ENCODE measurements at regions not wholly inside any gene's neighbourhood (a gene's known extent, or its start where the extent isn't known, plus 50 kb on each side); places are given as distances from the start of the nearest gene placed in this dataset.

- H3K27me3 Mint-ChIP-seq = peaks cover 11% of the 10 kb centered on the region
- no peak overlapping the region for H3K4me3 Mint-ChIP-seq
- no peaks in the 10 kb centered on the region for H3K36me3 Mint-ChIP-seq (ENCODE audit: low read depth)
- H3K9me3 Mint-ChIP-seq = no peaks in the 10 kb centered on the region
- intact Hi-C loops (cut with micrococcal nuclease) = no loop called here
- H3K27ac Mint-ChIP-seq = no peak overlapping the region
- H3K4me1 Mint-ChIP-seq (ENCODE audit: low read depth) = peaks cover 11% of the 10 kb centered on the region
Measured at GRCh38 chr11:33624083-33624482, 76.5 kb downstream of the C11orf91 start.

- Mint-ChIP-seq H3K4me3 (no peak overlapping the region), H3K27me3 (peaks cover 10% of the 10 kb centered on the region), H3K27ac (no peak overlapping the region), H3K4me1 (ENCODE audit: low read depth) (peaks cover 11% of the 10 kb centered on the region), H3K36me3 (ENCODE audit: low read depth) (no peaks in the 10 kb centered on the region), H3K9me3 (no peaks in the 10 kb centered on the region)
- intact Hi-C loops (cut with micrococcal nuclease) = no loop called here
Measured at GRCh38 chr11:33622806-33623205, 77.8 kb downstream of the C11orf91 start.

- Mint-ChIP-seq H3K9me3 (no peaks in the 10 kb centered on the region), H3K36me3 (ENCODE audit: low read depth) (no peaks in the 10 kb centered on the region), H3K4me1 (ENCODE audit: low read depth) (peaks cover 11% of the 10 kb centered on the region), H3K4me3 (no peak overlapping the region), H3K27me3 (peaks cover 7% of the 10 kb centered on the region), H3K27ac (no peak overlapping the region)
- intact Hi-C loops (cut with micrococcal nuclease) = no loop called here
Measured at GRCh38 chr11:33622186-33622585, 78.4 kb downstream of the C11orf91 start.

- peaks cover 10% of the 10 kb centered on the region for H3K27me3 Mint-ChIP-seq
- H3K9me3 Mint-ChIP-seq = no peaks in the 10 kb centered on the region
- H3K36me3 Mint-ChIP-seq (ENCODE audit: low read depth) = no peaks in the 10 kb centered on the region
- H3K27ac Mint-ChIP-seq = no peak overlapping the region
- no peak overlapping the region for H3K4me3 Mint-ChIP-seq
- intact Hi-C loops (cut with micrococcal nuclease) = no loop called here
- H3K4me1 Mint-ChIP-seq (ENCODE audit: low read depth) = peaks cover 11% of the 10 kb centered on the region
Measured at GRCh38 chr11:33620423-33621171, 80.0 kb downstream of the C11orf91 start.

- intact Hi-C loops (cut with micrococcal nuclease) = no loop called here
- Mint-ChIP-seq H3K4me3 (no peak overlapping the region), H3K36me3 (ENCODE audit: low read depth) (no peaks in the 10 kb centered on the region), H3K27me3 (peaks cover 13% of the 10 kb centered on the region), H3K4me1 (ENCODE audit: low read depth) (peaks cover 8% of the 10 kb centered on the region), H3K27ac (no peak overlapping the region), H3K9me3 (no peaks in the 10 kb centered on the region)
Measured at GRCh38 chr11:33618956-33619355, 81.7 kb downstream of the C11orf91 start.

GRCh38 chr11:33618351-33618710 is 82.3 kb downstream of the C11orf91 start:
- Mint-ChIP-seq H3K9me3 (no peaks in the 10 kb centered on the region), H3K36me3 (ENCODE audit: low read depth) (no peaks in the 10 kb centered on the region), H3K4me1 (ENCODE audit: low read depth) (peaks cover 2% of the 10 kb centered on the region), H3K27me3 (peaks cover 13% of the 10 kb centered on the region), H3K4me3 (no peak overlapping the region), H3K27ac (no peak overlapping the region)
- intact Hi-C loops (cut with micrococcal nuclease) = no loop called here

- no peaks in the 10 kb centered on the region for H3K36me3 Mint-ChIP-seq (ENCODE audit: low read depth)
- H3K9me3 Mint-ChIP-seq = no peaks in the 10 kb centered on the region
- H3K27me3 Mint-ChIP-seq = peaks cover 13% of the 10 kb centered on the region
- H3K4me1 Mint-ChIP-seq (ENCODE audit: low read depth) = no peaks in the 10 kb centered on the region
- H3K4me3 Mint-ChIP-seq = no peak overlapping the region
- intact Hi-C loops (cut with micrococcal nuclease) = no loop called here
- H3K27ac Mint-ChIP-seq = no peak overlapping the region
Measured at GRCh38 chr11:33617672-33618350, 82.8 kb downstream of the C11orf91 start.

- H3K4me1 Mint-ChIP-seq (ENCODE audit: low read depth) = no peaks in the 10 kb centered on the region
- intact Hi-C loops (cut with micrococcal nuclease) = no loop called here
- H3K27me3 Mint-ChIP-seq = peaks cover 14% of the 10 kb centered on the region
- no peak overlapping the region for H3K4me3 Mint-ChIP-seq
- H3K27ac Mint-ChIP-seq = no peak overlapping the region
- H3K9me3 Mint-ChIP-seq = no peaks in the 10 kb centered on the region
- no peaks in the 10 kb centered on the region for H3K36me3 Mint-ChIP-seq (ENCODE audit: low read depth)
Measured at GRCh38 chr11:33616552-33616951, 84.1 kb downstream of the C11orf91 start.

- Mint-ChIP-seq H3K4me1 (ENCODE audit: low read depth) (no peaks in the 10 kb centered on the region), H3K4me3 (no peak overlapping the region), H3K9me3 (no peaks in the 10 kb centered on the region), H3K27ac (no peak overlapping the region), H3K36me3 (ENCODE audit: low read depth) (no peaks in the 10 kb centered on the region), H3K27me3 (peaks cover 14% of the 10 kb centered on the region)
- intact Hi-C loops (cut with micrococcal nuclease) = no loop called here
Measured at GRCh38 chr11:33615751-33616150, 84.9 kb downstream of the C11orf91 start.

GRCh38 chr11:33613404-33613803 is 87.2 kb downstream of the C11orf91 start:
- no peaks in the 10 kb centered on the region for H3K4me1 Mint-ChIP-seq (ENCODE audit: low read depth)

GRCh38 chr11:33610903-33611302 is 89.7 kb downstream of the C11orf91 start:
- Mint-ChIP-seq H3K4me1 (ENCODE audit: low read depth) (no peaks in the 10 kb centered on the region), H3K36me3 (ENCODE audit: low read depth) (no peaks in the 10 kb centered on the region), H3K4me3 (no peak overlapping the region), H3K9me3 (no peaks in the 10 kb centered on the region), H3K27me3 (peaks cover 9% of the 10 kb centered on the region), H3K27ac (no peak overlapping the region)
- intact Hi-C loops (cut with micrococcal nuclease) = no loop called here

More at GRCh38 chr11:33613404-33613803, 87.2 kb downstream of the C11orf91 start:
- intact Hi-C loops (cut with micrococcal nuclease) = no loop called here
- H3K27ac Mint-ChIP-seq = no peak overlapping the region
- no peaks in the 10 kb centered on the region for H3K36me3 Mint-ChIP-seq (ENCODE audit: low read depth)
- peaks cover 7% of the 10 kb centered on the region for H3K27me3 Mint-ChIP-seq
- H3K9me3 Mint-ChIP-seq = no peaks in the 10 kb centered on the region
- H3K4me3 Mint-ChIP-seq = no peak overlapping the region

GRCh38 chr11:33608386-33608785 is 92.2 kb downstream of the C11orf91 start:
- peaks cover 18% of the 10 kb centered on the region for H3K27me3 Mint-ChIP-seq
- H3K4me1 Mint-ChIP-seq (ENCODE audit: low read depth) = no peaks in the 10 kb centered on the region
- no peak overlapping the region for H3K27ac Mint-ChIP-seq
- no peaks in the 10 kb centered on the region for H3K36me3 Mint-ChIP-seq (ENCODE audit: low read depth)
- H3K4me3 Mint-ChIP-seq = no peak overlapping the region
- H3K9me3 Mint-ChIP-seq = no peaks in the 10 kb centered on the region
- intact Hi-C loops (cut with micrococcal nuclease) = no loop called here

- Mint-ChIP-seq H3K27me3 (peaks cover 20% of the 10 kb centered on the region), H3K36me3 (ENCODE audit: low read depth) (no peaks in the 10 kb centered on the region), H3K4me1 (ENCODE audit: low read depth) (no peaks in the 10 kb centered on the region), H3K9me3 (no peaks in the 10 kb centered on the region), H3K4me3 (no peak overlapping the region), H3K27ac (no peak overlapping the region)
- intact Hi-C loops (cut with micrococcal nuclease) = no loop called here
Measured at GRCh38 chr11:33606762-33607161, 93.9 kb downstream of the C11orf91 start.

- intact Hi-C loops (cut with micrococcal nuclease) = no loop called here
- H3K4me3 Mint-ChIP-seq = no peak overlapping the region
- H3K27me3 Mint-ChIP-seq = peaks cover 24% of the 10 kb centered on the region
- H3K4me1 Mint-ChIP-seq (ENCODE audit: low read depth) = no peaks in the 10 kb centered on the region
- no peaks in the 10 kb centered on the region for H3K36me3 Mint-ChIP-seq (ENCODE audit: low read depth)
- H3K9me3 Mint-ChIP-seq = no peaks in the 10 kb centered on the region
- H3K27ac Mint-ChIP-seq = no peak overlapping the region
Measured at GRCh38 chr11:33605703-33606102, 94.9 kb downstream of the C11orf91 start.

Data from dendritic cell treated with granulocyte-macrophage colony-stimulating factor and Interleukin-4, amounts not matched to agents 40 ng/mL and 50 ng/mL, for 4 days (primary cell).